ENCODE measurements at regions not wholly inside any gene's neighbourhood (a gene's known extent, or its start where the extent isn't known, plus 50 kb on each side); places are given as distances from the start of the nearest gene placed in this dataset.

DNA sequence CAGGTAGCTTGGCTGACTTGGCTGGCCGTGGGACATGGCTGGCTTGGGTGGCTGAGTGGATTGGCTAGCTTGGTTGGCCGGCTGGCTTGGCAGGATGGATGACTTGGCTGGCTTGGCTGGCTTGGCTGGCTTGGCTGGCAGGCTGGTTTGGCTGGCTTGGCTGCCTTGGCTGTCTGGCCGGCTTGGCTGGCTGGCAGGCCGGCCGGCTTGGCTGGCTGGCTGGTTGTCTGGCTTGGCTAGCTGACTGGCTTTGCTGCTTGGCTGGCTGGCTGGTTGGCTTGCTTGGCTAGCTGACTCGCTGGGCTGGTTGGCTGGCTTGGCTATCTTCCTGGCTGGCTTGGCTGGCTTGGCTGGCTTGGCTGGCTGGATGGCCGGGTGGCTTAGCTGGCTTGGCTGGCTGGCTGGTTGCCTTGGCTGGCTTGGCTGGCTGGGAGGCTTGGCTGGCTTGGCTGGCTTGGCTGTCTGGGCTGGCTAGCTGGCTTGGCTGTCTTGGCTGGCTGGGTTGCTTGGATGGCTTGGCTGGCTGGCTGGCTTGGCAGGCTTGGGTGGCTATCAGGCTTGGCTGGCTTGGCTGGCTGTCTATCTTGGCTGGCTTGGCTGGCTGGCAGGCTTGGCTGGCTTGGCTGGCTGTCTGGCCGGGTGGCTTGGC lies 129.7 kb upstream of the FAM72C start:
- TF ChIP-seq, protein P1, sequence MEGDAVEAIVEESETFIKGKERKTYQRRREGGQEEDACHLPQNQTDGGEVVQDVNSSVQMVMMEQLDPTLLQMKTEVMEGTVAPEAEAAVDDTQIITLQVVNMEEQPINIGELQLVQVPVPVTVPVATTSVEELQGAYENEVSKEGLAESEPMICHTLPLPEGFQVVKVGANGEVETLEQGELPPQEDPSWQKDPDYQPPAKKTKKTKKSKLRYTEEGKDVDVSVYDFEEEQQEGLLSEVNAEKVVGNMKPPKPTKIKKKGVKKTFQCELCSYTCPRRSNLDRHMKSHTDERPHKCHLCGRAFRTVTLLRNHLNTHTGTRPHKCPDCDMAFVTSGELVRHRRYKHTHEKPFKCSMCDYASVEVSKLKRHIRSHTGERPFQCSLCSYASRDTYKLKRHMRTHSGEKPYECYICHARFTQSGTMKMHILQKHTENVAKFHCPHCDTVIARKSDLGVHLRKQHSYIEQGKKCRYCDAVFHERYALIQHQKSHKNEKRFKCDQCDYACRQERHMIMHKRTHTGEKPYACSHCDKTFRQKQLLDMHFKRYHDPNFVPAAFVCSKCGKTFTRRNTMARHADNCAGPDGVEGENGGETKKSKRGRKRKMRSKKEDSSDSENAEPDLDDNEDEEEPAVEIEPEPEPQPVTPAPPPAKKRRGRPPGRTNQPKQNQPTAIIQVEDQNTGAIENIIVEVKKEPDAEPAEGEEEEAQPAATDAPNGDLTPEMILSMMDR (IDR thresholded peaks at IDR 0.05; ENCODE audit: extremely low read depth in 1 of 2, insufficient read depth in 1 of 2, low read depth in 1 of 2, low read length in 2 of 2), result no peak
- TF ChIP-seq POLR2A (IDR thresholded peaks at IDR 0.05; ENCODE audit: low read depth, low read length), result no peak
